GM12874 (cell line): ENCODE measurements at regions not wholly inside any gene's neighbourhood (a gene's known extent, or its start where the extent isn't known, plus 50 kb on each side); places are given as distances from the start of the nearest gene placed in this dataset.

Source experiments
- TF ChIP-seq, protein P1 (sequence below): IDR thresholded peaks from 2 replicates; pipeline ENCODE4 v1.5.1; 2011; ENCODE audit warnings: low read depth, mild to moderate bottlenecking, control low read depth, low read length, moderate library complexity; ENCODE audit not compliant: insufficient read depth

DNA sequence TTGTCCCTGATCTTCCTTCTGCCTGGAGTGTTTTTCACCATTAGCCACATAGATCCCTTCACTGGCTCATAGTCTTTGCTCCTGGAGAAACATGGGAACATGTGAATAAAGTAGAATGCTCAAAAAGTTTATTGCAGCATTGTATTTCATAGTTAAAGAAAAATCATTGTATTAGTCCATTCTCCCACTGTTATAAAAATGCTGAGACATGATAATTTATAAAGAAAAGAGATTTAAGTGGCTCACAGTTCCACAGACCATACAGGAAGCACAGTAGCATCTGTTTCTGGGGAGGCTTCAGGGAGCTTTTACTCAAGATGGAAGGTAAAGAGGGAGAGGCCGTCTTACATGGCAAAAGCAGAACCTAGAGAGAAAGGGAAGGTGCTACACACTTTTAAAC lies 238.3 kb upstream of the OR4E1 start:
- TF ChIP-seq, protein P1, sequence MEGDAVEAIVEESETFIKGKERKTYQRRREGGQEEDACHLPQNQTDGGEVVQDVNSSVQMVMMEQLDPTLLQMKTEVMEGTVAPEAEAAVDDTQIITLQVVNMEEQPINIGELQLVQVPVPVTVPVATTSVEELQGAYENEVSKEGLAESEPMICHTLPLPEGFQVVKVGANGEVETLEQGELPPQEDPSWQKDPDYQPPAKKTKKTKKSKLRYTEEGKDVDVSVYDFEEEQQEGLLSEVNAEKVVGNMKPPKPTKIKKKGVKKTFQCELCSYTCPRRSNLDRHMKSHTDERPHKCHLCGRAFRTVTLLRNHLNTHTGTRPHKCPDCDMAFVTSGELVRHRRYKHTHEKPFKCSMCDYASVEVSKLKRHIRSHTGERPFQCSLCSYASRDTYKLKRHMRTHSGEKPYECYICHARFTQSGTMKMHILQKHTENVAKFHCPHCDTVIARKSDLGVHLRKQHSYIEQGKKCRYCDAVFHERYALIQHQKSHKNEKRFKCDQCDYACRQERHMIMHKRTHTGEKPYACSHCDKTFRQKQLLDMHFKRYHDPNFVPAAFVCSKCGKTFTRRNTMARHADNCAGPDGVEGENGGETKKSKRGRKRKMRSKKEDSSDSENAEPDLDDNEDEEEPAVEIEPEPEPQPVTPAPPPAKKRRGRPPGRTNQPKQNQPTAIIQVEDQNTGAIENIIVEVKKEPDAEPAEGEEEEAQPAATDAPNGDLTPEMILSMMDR: no peak

DNA sequence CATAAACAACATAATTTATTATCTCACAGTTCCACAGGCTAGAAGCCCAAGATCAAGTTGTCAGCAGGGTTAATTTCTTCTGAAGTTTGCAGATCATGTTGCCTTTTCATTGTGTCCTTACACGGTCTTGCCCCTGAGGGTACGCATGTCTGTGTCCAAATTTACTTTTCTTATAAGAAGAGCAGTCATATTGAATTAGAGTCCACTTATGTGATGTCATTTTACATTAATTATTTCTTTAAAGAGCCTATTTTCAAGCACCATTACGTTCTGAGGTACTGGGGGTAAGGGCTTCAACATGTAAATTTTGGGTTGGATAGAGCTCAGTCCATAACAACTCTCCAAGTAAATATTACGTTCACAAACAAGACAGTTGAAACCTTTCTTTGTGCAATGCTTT lies 236.6 kb upstream of the OR4E1 start:
- TF ChIP-seq, protein P1: no peak

DNA sequence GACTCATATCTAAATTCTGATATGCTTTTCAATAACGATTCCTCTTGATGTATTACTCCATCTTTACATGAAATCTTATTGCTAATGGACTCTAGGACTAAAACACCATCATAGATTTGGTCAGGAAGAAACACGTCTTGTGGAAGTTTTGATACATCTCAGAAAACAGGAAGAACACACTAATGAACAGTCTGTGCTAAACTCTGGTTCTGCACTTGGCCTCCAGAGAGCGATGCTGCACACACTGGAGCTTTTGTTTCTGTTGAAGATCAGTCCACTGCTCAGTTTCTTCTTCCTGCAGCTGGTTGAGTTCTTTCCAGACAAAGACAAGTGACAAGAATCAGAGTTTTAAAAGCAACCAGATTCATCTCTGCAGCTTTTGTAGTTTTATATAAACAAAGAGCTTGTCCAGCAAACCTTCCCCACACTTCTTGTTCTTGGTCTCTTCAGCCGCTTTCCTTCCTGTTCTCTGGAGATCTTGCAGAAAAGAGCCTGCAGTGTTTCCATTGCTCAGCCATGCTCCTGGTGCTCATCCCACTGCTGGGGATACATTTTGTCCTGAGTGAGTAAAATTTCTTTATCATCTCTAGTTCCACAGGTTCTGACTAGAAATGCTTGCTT lies 229.1 kb upstream of the OR4E1 start:
- TF ChIP-seq, protein P1: peak; percentile 33; the same call in 1 of the 2 replicates

DNA sequence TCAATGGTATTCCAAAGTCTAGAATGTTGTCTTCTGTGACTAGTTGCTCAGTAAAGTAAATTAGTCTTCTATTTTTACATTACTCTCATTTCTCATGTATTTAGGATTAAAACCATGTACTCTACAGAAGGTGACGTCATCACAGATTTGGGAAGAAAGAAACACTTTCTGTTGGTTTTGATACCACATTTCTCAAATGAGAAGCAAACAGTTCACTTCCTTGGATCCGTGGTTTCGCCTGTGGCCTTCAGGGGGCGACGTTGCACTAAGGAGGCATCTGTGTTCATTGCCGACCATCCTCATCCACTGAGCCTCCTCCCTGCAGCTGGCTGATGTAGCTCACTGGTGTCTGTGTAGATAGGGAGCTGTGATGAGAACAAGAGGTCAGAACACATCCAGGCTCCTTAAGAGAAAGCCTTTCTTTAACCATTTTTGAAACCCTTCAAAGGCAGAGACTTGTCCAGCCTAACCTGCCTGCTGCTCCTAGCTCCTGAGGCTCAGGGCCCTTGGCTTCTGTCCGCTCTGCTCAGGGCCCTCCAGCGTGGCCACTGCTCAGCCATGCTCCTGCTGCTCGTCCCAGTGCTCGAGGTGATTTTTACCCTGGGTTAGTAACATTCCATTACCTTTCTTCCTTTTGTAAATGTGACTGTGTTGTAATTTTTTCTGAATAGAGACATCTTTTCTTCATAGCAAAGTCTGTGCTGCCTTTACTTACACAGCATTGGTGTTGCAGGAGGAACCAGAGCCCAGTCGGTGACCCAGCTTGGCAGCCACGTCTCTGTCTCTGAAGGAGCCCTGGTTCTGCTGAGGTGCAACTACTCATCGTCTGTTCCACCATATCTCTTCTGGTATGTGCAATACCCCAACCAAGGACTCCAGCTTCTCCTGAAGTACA lies 220.6 kb upstream of the OR4E1 start:
- TF ChIP-seq, protein P1: peak; percentile 49

DNA sequence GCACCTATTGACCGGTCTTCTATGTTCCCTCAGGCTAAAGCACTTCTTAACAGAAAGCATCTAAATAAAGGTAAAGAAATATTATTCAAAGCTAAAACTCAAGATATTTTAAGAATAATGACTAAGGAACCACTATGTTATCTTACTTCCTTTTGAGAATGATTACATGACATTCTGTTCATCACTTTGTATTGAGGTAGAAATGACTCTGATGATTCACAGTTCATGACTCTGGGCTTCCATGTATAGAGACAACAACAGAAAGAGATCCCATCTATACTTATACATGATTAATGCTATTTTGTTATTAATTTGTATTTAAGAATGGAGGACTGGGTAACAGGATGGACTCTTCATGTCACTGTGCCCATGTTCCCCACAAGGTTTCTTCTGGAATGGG lies 218.3 kb upstream of the OR4E1 start:
- TF ChIP-seq, protein P1: no peak

DNA sequence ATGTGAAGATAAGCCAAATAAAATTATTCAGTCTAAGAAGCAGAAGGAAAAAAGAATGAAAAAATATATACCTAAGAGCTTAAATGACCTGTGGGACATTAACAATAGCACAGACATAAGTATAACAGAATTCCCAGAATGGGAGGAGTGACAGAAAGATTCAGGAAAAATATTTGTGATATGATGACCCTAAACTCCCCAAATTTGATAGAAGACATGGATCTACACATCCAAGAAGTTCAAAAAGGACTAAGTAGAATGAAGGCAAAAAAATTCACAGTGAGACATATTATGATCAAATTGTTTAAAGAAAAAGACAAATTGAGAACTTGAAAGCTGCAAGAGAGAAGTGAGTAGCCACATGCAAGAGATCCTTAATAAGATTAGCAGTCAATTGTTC lies 211.4 kb upstream of the OR4E1 start:
- TF ChIP-seq, protein P1: no peak

DNA sequence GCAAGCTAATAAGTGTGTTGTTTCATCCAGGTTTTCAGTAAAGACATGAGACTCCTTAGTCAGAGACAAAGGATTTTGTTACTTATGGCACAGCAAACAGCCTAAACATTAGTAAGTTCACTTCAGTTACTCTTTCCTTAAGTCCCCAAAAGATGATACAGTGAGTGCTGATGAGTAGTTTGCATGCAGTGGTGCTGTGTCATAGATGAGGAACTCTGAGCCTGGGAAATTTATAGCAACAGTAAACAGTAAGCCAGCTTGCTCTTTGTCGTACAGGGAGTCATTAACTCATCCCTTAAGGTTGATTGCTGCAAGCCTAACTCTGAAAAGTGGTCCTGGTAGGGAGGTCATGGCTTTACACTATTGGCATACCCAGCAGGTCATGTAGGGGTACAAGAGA lies 208.6 kb upstream of the OR4E1 start:
- TF ChIP-seq, protein P1: no peak
